ENCODE measurements at regions not wholly inside any gene's neighbourhood (a gene's known extent, or its start where the extent isn't known, plus 50 kb on each side); places are given as distances from the start of the nearest gene placed in this dataset.

DNA sequence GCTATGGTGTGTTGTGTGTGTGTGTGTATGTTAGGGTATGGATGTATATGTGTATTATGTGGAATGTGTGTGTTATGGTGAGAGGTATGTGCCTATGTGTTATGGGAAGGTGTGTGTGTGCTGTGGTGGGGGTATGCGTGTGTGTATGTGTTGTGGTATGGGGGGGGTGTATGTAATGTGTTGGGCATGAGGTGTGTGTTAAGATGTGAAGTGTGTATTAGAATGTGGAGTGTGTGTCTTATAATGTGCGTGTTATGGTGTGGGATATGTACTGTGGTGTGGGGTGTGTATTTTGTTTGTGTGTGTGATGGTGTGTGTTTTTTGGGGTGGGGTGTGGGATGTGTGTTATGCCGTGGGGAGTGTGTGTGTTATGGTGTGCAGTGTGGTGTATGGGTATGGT is 242.5 kb downstream of the RHOU start:
- no peak overlapping the region for H3K4me3 ChIP-seq (ENCODE audit: low read length)
- H3K4me1 ChIP-seq (ENCODE audit: insufficient read depth, low read length) = no peaks in the 10 kb centered on the region
- no peaks in the 10 kb centered on the region for H3K27me3 ChIP-seq (ENCODE audit: insufficient read depth, low read length)
- no peak overlapping the region for H3K27ac ChIP-seq (ENCODE audit: low read length)
- no peaks in the 10 kb centered on the region for H3K9me3 ChIP-seq (ENCODE audit: insufficient read depth, low read depth, low read length)
- H3K36me3 ChIP-seq (ENCODE audit: insufficient read depth, low read depth, low read length) = no peaks in the 10 kb centered on the region
- no peak overlapping the region for H3K9ac ChIP-seq (ENCODE audit: low read depth, low read length)

- H3K9ac ChIP-seq (ENCODE audit: low read depth, low read length) = no peak overlapping the region
- H3K4me3 ChIP-seq (ENCODE audit: low read length) = no peak overlapping the region
- H3K36me3 ChIP-seq (ENCODE audit: insufficient read depth, low read depth, low read length) = no peaks in the 10 kb centered on the region
- no peak overlapping the region for H3K27ac ChIP-seq (ENCODE audit: low read length)
- H3K9me3 ChIP-seq (ENCODE audit: insufficient read depth, low read depth, low read length) = no peaks in the 10 kb centered on the region
- no peaks in the 10 kb centered on the region for H3K27me3 ChIP-seq (ENCODE audit: insufficient read depth, low read length)
- no peaks in the 10 kb centered on the region for H3K4me1 ChIP-seq (ENCODE audit: insufficient read depth, low read length)
Observed at GRCh38 chr1:228978484-228979324, 243.4 kb downstream of the RHOU start.

- H3K36me3 ChIP-seq (ENCODE audit: insufficient read depth, low read depth, low read length) = no peaks in the 10 kb centered on the region
- no peaks in the 10 kb centered on the region for H3K27me3 ChIP-seq (ENCODE audit: insufficient read depth, low read length)
- H3K9ac ChIP-seq (ENCODE audit: low read depth, low read length) = no peak overlapping the region
- H3K9me3 ChIP-seq (ENCODE audit: insufficient read depth, low read depth, low read length) = no peaks in the 10 kb centered on the region
- H3K4me1 ChIP-seq (ENCODE audit: insufficient read depth, low read length) = no peaks in the 10 kb centered on the region
- no peak overlapping the region for H3K27ac ChIP-seq (ENCODE audit: low read length)
- no peak overlapping the region for H3K4me3 ChIP-seq (ENCODE audit: low read length)
Observed at GRCh38 chr1:228979325-228979699, 244.0 kb downstream of the RHOU start.

GRCh38 chr1:228979774-228980173 is 244.5 kb downstream of the RHOU start:
- H3K9me3 ChIP-seq (ENCODE audit: insufficient read depth, low read depth, low read length) = no peaks in the 10 kb centered on the region
- no peaks in the 10 kb centered on the region for H3K27me3 ChIP-seq (ENCODE audit: insufficient read depth, low read length)
- no peaks in the 10 kb centered on the region for H3K36me3 ChIP-seq (ENCODE audit: insufficient read depth, low read depth, low read length)
- no peaks in the 10 kb centered on the region for H3K4me1 ChIP-seq (ENCODE audit: insufficient read depth, low read length)
- H3K9ac ChIP-seq (ENCODE audit: low read depth, low read length) = no peak overlapping the region
- H3K27ac ChIP-seq (ENCODE audit: low read length) = no peak overlapping the region
- no peak overlapping the region for H3K4me3 ChIP-seq (ENCODE audit: low read length)

DNA sequence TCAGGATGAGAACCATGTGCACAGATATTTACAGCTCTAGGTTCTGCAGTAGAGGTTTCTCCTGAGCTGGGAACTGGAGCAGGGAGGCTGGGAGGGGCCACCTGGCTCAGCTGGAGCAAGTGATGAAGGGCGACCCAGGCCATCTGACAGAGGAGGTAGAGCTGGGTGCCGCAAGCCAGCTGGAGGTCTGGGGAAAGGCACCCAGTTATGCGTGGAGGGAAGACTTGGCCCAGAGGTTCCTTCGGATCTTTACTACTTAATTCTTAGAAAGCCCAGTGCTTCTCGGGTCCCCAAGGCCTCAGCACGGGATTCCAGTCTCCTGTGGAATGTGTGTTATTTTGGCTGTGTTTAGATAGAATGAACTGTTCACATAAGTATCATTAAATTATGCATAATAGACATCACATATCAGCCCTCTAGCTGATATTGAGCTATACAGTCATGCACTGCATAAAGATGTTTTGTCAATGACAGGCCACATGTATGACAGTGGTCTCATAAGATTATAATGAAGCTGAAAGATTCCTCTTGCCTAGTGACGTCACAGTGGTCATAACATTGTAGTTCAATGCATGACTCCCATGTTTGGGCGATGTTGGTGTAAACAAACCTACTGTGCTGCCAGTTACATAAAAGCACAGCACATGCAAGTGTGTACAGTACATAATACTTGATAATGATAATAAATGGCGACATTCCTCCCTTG is 245.1 kb downstream of the RHOU start:
- no peak overlapping the region for H3K27ac ChIP-seq (ENCODE audit: low read length)
- H3K27me3 ChIP-seq (ENCODE audit: insufficient read depth, low read length) = no peaks in the 10 kb centered on the region
- no peak overlapping the region for H3K4me3 ChIP-seq (ENCODE audit: low read length)

GRCh38 chr1:228982637-228983036 is 247.4 kb downstream of the RHOU start:
- Histone ChIP-seq H3K4me1 (ENCODE audit: insufficient read depth, low read length) (peaks cover 5% of the 10 kb centered on the region; the same call in 1 of the 2 replicates), H3K36me3 (ENCODE audit: insufficient read depth, low read depth, low read length) (no peaks in the 10 kb centered on the region), H3K9me3 (ENCODE audit: insufficient read depth, low read depth, low read length) (no peaks in the 10 kb centered on the region), H3K27me3 (ENCODE audit: insufficient read depth, low read length) (no peaks in the 10 kb centered on the region), H3K4me3 (ENCODE audit: low read length) (no peak overlapping the region), H3K27ac (ENCODE audit: low read length) (no peak overlapping the region), H3K9ac (ENCODE audit: low read depth, low read length) (no peak overlapping the region)

More for the DNA sequence above, 245.1 kb downstream of the RHOU start:
- Histone ChIP-seq H3K36me3 (ENCODE audit: insufficient read depth, low read depth, low read length) (no peaks in the 10 kb centered on the region), H3K9me3 (ENCODE audit: insufficient read depth, low read depth, low read length) (no peaks in the 10 kb centered on the region), H3K9ac (ENCODE audit: low read depth, low read length) (no peak overlapping the region), H3K4me1 (ENCODE audit: insufficient read depth, low read length) (no peaks in the 10 kb centered on the region)

DNA sequence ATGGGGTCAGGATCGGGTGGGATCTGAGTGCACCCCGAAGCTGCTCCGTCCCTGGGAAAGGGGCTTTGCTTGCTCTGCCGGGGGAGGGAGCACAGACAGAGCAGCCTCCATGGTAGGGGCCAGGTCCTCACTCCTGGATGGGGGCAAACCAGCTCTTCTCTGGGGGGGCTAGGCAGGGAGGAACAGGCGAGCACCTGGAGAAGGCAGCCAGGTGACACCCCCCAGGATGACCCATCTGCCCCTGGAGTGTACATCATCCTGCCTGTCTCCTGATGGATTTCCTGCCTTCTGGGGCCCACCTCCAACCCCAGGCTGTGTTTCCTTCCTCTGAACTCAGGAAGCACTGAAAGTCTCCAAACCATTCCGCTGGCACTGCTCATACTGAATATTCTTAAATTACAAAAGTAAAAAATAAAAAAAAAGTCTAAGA is 248.0 kb downstream of the RHOU start:
- H3K4me3 ChIP-seq (ENCODE audit: low read length) = no peak overlapping the region
- H3K9ac ChIP-seq (ENCODE audit: low read depth, low read length) = no peak overlapping the region
- H3K36me3 ChIP-seq (ENCODE audit: insufficient read depth, low read depth, low read length) = no peaks in the 10 kb centered on the region
- H3K27ac ChIP-seq (ENCODE audit: low read length) = no peak overlapping the region
- H3K4me1 ChIP-seq (ENCODE audit: insufficient read depth, low read length) = peaks cover 9% of the 10 kb centered on the region; the same call in 1 of the 2 replicates
- H3K27me3 ChIP-seq (ENCODE audit: insufficient read depth, low read length) = no peaks in the 10 kb centered on the region
- no peaks in the 10 kb centered on the region for H3K9me3 ChIP-seq (ENCODE audit: insufficient read depth, low read depth, low read length)

DNA sequence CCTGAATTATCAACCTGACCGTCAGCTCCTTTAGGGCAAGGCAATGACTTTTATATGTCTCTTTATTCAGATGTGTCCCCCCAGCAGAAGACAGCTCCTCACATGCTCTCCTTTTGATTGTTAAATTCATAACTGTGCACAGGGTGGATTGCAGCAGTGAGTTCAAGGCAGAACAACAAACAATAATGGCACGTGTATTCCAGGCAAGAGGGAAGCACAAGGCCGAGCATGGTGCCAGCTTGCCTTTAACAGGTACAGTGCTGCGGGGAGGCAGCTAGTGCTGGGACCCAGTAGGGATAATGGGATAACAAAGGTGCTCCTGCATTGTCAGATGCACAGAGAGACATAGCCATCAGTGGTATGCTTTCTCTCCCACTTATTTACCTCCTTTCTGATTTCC is 248.4 kb downstream of the RHOU start:
- peaks cover 11% of the 10 kb centered on the region; the same call in 1 of the 2 replicates for H3K4me1 ChIP-seq (ENCODE audit: insufficient read depth, low read length)
- H3K9ac ChIP-seq (ENCODE audit: low read depth, low read length) = no peak overlapping the region
- H3K27ac ChIP-seq (ENCODE audit: low read length) = no peak overlapping the region
- no peaks in the 10 kb centered on the region for H3K9me3 ChIP-seq (ENCODE audit: insufficient read depth, low read depth, low read length)
- no peaks in the 10 kb centered on the region for H3K27me3 ChIP-seq (ENCODE audit: insufficient read depth, low read length)
- H3K36me3 ChIP-seq (ENCODE audit: insufficient read depth, low read depth, low read length) = no peaks in the 10 kb centered on the region
- no peak overlapping the region for H3K4me3 ChIP-seq (ENCODE audit: low read length)

DNA sequence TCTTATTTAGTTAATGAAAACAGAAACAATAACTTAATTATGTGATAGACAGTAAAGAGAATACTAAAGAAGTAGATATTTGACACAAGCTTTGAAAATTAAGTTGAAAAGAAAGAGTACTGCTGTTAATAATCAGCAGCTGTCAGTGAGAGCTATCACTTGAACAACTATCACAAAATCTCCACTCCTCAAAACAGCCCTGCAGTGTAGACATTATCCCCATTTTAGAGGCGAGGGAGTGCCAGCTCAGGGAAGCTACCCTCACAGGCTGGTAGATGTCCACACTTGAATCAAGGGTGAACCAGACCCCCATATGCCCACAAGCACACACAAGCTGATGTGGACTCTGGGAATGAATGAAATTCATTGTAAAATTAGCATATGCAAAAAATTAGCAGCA is 248.8 kb downstream of the RHOU start:
- Histone ChIP-seq H3K4me3 (ENCODE audit: low read length) (no peak overlapping the region), H3K36me3 (ENCODE audit: insufficient read depth, low read depth, low read length) (no peaks in the 10 kb centered on the region), H3K9me3 (ENCODE audit: insufficient read depth, low read depth, low read length) (no peaks in the 10 kb centered on the region), H3K4me1 (ENCODE audit: insufficient read depth, low read length) (peaks cover 13% of the 10 kb centered on the region; the same call in 1 of the 2 replicates), H3K9ac (ENCODE audit: low read depth, low read length) (no peak overlapping the region), H3K27me3 (ENCODE audit: insufficient read depth, low read length) (no peaks in the 10 kb centered on the region), H3K27ac (ENCODE audit: low read length) (no peak overlapping the region)

- Histone ChIP-seq H3K4me1 (ENCODE audit: insufficient read depth, low read length) (peaks cover 13% of the 10 kb centered on the region; the same call in 1 of the 2 replicates), H3K9ac (ENCODE audit: low read depth, low read length) (no peak overlapping the region), H3K9me3 (ENCODE audit: insufficient read depth, low read depth, low read length) (no peaks in the 10 kb centered on the region), H3K4me3 (ENCODE audit: low read length) (no peak overlapping the region), H3K27me3 (ENCODE audit: insufficient read depth, low read length) (no peaks in the 10 kb centered on the region), H3K36me3 (ENCODE audit: insufficient read depth, low read depth, low read length) (no peaks in the 10 kb centered on the region), H3K27ac (ENCODE audit: low read length) (no peak overlapping the region)
Observed at GRCh38 chr1:228984646-228985631, 249.7 kb downstream of the RHOU start.

GRCh38 chr1:228985661-228986060 is 250.4 kb downstream of the RHOU start:
- no peaks in the 10 kb centered on the region for H3K36me3 ChIP-seq (ENCODE audit: insufficient read depth, low read depth, low read length)

More at GRCh38 chr1:228985661-228986060, 250.4 kb downstream of the RHOU start:
- Histone ChIP-seq H3K27me3 (ENCODE audit: insufficient read depth, low read length) (no peaks in the 10 kb centered on the region), H3K9me3 (ENCODE audit: insufficient read depth, low read depth, low read length) (no peaks in the 10 kb centered on the region), H3K9ac (ENCODE audit: low read depth, low read length) (no peak overlapping the region), H3K27ac (ENCODE audit: low read length) (no peak overlapping the region), H3K4me3 (ENCODE audit: low read length) (no peak overlapping the region), H3K4me1 (ENCODE audit: insufficient read depth, low read length) (peaks cover 13% of the 10 kb centered on the region; the same call in 1 of the 2 replicates)
